ENCODE measurements at regions not wholly inside any gene's neighbourhood (a gene's known extent, or its start where the extent isn't known, plus 50 kb on each side); places are given as distances from the start of the nearest gene placed in this dataset.

- no peak for DNase-seq (ENCODE audit: low spot score)
- in situ Hi-C loops (cut with MboI; ENCODE audit: low sequenced_read_pairs, unreplicated experiment), result no loop called here
- TF ChIP-seq CTCF (IDR thresholded peaks at IDR 0.05; ENCODE audit: borderline replicate concordance, control extremely low read depth, extremely low read depth, insufficient read depth, missing control alignments), result no peak
These were observed 53.1 kb upstream of the MARCHF10 start for GRCh38 chr17:62860962-62861873.

DNA sequence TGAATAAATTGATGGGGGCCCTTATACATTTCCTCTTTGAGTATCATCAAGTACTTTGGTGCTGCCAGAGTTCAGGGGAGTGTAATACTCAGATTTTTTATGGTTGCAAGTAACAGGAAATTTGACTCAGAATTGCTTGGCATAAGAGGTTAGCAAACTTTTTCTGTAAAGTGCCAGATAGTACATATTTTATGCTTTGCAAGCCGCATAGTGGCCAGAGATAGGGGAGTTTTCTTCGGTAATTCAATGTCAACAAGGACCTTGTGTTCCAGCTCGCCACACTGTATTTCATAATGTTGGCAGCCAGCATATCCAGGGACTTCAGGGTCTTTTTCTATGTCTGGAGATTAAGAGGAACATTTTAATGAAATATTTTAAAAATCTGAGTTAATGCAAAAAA is 51.0 kb upstream of the MARCHF10 start:
- in situ Hi-C loops (cut with MboI; ENCODE audit: low sequenced_read_pairs, unreplicated experiment), result no loop called here
- DNase-seq (ENCODE audit: low spot score), result no peak
- no peak for TF ChIP-seq CTCF (IDR thresholded peaks at IDR 0.05; ENCODE audit: borderline replicate concordance, control extremely low read depth, extremely low read depth, insufficient read depth, missing control alignments)
